CD4-positive, alpha-beta T cell (primary cell): ENCODE measurements at regions not wholly inside any gene's neighbourhood (a gene's known extent, or its start where the extent isn't known, plus 50 kb on each side); places are given as distances from the start of the nearest gene placed in this dataset.

Experiments used
- ATAC-seq: fragments of 200-7000 bp; cut with Tn5 transposase; one replicate; pipeline ENCODE4 v1.10.0; 2022; ENCODE audit warnings: mild to moderate bottlenecking; ENCODE audit not compliant: poor library complexity
- CTCF ChIA-PET: fragments of 350-600 bp; sonication (Branson Sonifier 250); formaldehyde crosslinking; loops from one replicate; lab custom pipeline; 2021; ENCODE audit warnings: antibody characterized with exemption, inconsistent platforms; lab: Charles Lee
- POLR2A ChIA-PET: fragments of 350-600 bp; sonication (Branson Sonifier 250); formaldehyde crosslinking; loops from one replicate; lab custom pipeline; 2021; ENCODE audit warnings: antibody characterized with exemption, inconsistent platforms; lab: Charles Lee
- DNase-seq, 14 experiments: peaks; one replicate each; pipeline ENCODE4 v3.0.0-alpha.2; 2013 to 2020; ENCODE audit warnings: mixed read lengths in 2 of 14
- H3K27ac ChIP-seq, 2 donors: one replicate each; pipeline versions ENCODE4 v1.5.1 to v1.7.0; 2013; ENCODE audit warnings: low read length in 2 of 2, low read depth in 1 of 2, mild to moderate bottlenecking in 1 of 2
- H3K27me3 ChIP-seq, 2 experiments: 1 replicate in 1 of 2; 2 replicates in 1 of 2; pipeline versions ENCODE4 v1.6.1 to v1.7.0; 2013; ENCODE audit warnings: low read length in 2 of 2, control low read depth in 1 of 2, mild to moderate bottlenecking in 1 of 2, moderate library complexity in 1 of 2; ENCODE audit not compliant: insufficient read depth in 2 of 2, control insufficient read depth in 1 of 2
- H3K36me3 ChIP-seq: one replicate; pipeline ENCODE4 v1.6.1; 2013; ENCODE audit warnings: low read length, control low read depth; ENCODE audit not compliant: insufficient read depth
- H3K4me1 ChIP-seq: one replicate; pipeline ENCODE4 v1.6.1; 2013; ENCODE audit warnings: low read length, control low read depth; ENCODE audit not compliant: insufficient read depth
- H3K4me3 ChIP-seq: one replicate; pipeline ENCODE4 v1.5.1; 2013; ENCODE audit warnings: mild to moderate bottlenecking, low read length, moderate library complexity
- H3K9me3 ChIP-seq, 2 experiments: 1 replicate in 1 of 2; 2 replicates in 1 of 2; pipeline versions ENCODE4 v1.6.1 to v1.7.0; 2013; ENCODE audit warnings: low read length in 2 of 2, mild to moderate bottlenecking in 2 of 2, control low read depth in 1 of 2, moderate library complexity in 1 of 2; ENCODE audit not compliant: control insufficient read depth in 1 of 2, insufficient read depth in 1 of 2
- H3K27ac Mint-ChIP-seq: one replicate; pipeline ENCODE4 v1.8.0; 2020; ENCODE audit warnings: mixed read lengths
- H3K27me3 Mint-ChIP-seq: one replicate; pipeline ENCODE4 v1.8.0; 2021; ENCODE audit warnings: mixed read lengths
- H3K36me3 Mint-ChIP-seq: one replicate; pipeline ENCODE4 v1.8.0; 2021; ENCODE audit warnings: low read depth, mixed read lengths
- H3K4me1 Mint-ChIP-seq: one replicate; pipeline ENCODE4 v1.8.0; 2021; ENCODE audit warnings: low read depth, mixed read lengths
- H3K4me3 Mint-ChIP-seq: one replicate; pipeline ENCODE4 v1.8.0; 2020; ENCODE audit warnings: mild to moderate bottlenecking, mixed read lengths
- H3K9me3 Mint-ChIP-seq: one replicate; pipeline ENCODE4 v1.8.0; 2020; ENCODE audit warnings: mixed read lengths
- CTCF ChIP-seq: fragments of 200-600 bp; IDR thresholded peaks from one replicate; pipeline ENCODE4 v1.8.0; 2022; ENCODE audit warnings: antibody characterized with exemption, mild to moderate bottlenecking
- intact Hi-C, 2 experiments: fragments of 100-400 bp; cut with DNase I in 1 of 2; cut with micrococcal nuclease in 1 of 2; formaldehyde crosslinking; loops; one replicate each; pipeline versions ENCODE4 v1.15.1 to v1.9.0; 2023 to 2025; cut with DNase I, micrococcal nuclease

GRCh38 chr1:29884740-29885139 lies 648.4 kb downstream of the PTPRU start:
- Mint-ChIP-seq H3K27ac (no peak overlapping the region), H3K4me3 (no peak overlapping the region), H3K27me3 (peaks cover 15% of the 10 kb centered on the region), H3K4me1 (no peaks in the 10 kb centered on the region), H3K36me3 (no peaks in the 10 kb centered on the region), H3K9me3 (no peaks in the 10 kb centered on the region)
- POLR2A ChIA-PET, result no interaction called here
- intact Hi-C loops, result no loop called here
- H3K4me3 ChIP-seq, result no peak overlapping the region
- no peak for DNase-seq
- TF ChIP-seq CTCF, result no peak
- no peaks in the 10 kb centered on the region for H3K4me1 ChIP-seq
- no peak overlapping the region for H3K27ac ChIP-seq
- H3K27me3 ChIP-seq, result peaks cover 0 to 2% of the 10 kb centered on the region in 2 experiments
- H3K9me3 ChIP-seq, result no peaks in the 10 kb centered on the region
- no peak for ATAC-seq
- no peaks in the 10 kb centered on the region for H3K36me3 ChIP-seq
- CTCF ChIA-PET, result no interaction called here

- DNase-seq (no peak), ATAC-seq (no peak)
- TF ChIP-seq CTCF, result no peak
- no peaks in the 10 kb centered on the region for H3K36me3 Mint-ChIP-seq
- Histone ChIP-seq H3K9me3 (no peaks in the 10 kb centered on the region), H3K27me3 (peaks cover 0 to 2% of the 10 kb centered on the region in 2 experiments), H3K4me3 (no peak overlapping the region), H3K27ac (no peak overlapping the region), H3K4me1 (no peaks in the 10 kb centered on the region), H3K36me3 (no peaks in the 10 kb centered on the region)
- H3K4me1 Mint-ChIP-seq, result no peaks in the 10 kb centered on the region
- peaks cover 12% of the 10 kb centered on the region for H3K27me3 Mint-ChIP-seq
- POLR2A ChIA-PET, result no interaction called here
- CTCF ChIA-PET, result no interaction called here
- H3K4me3 Mint-ChIP-seq, result no peak overlapping the region
- intact Hi-C loops, result no loop called here
- no peak overlapping the region for H3K27ac Mint-ChIP-seq
- no peaks in the 10 kb centered on the region for H3K9me3 Mint-ChIP-seq
These were observed 647.7 kb downstream of the PTPRU start for GRCh38 chr1:29883986-29884385.

DNA sequence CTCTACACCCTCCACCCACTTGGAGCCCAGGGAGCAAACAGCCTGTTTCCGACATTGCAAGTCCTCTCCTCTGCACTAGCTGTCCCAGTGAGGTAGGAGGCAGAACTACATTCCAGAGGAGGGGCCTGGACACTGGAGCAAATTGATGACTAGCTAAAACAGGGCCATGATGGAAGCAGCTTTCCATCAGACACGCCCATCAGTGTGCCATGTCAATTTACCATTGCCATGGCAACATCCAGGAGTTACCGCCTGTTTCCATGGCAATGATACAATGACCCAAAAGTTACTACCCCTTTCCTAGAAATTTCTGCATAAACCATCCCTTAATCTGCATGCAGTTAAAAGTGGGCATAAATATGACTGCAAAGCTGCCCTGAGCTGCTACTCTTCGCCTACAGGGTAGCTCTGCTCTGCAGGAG lies 647.1 kb downstream of the PTPRU start:
- Mint-ChIP-seq H3K4me1 (no peaks in the 10 kb centered on the region), H3K4me3 (no peak overlapping the region), H3K27ac (no peak overlapping the region), H3K27me3 (peaks cover 12% of the 10 kb centered on the region), H3K9me3 (no peaks in the 10 kb centered on the region), H3K36me3 (no peaks in the 10 kb centered on the region)
- Histone ChIP-seq H3K4me1 (no peaks in the 10 kb centered on the region), H3K9me3 (no peaks in the 10 kb centered on the region), H3K27me3 (peaks cover 0 to 2% of the 10 kb centered on the region in 2 experiments), H3K36me3 (no peaks in the 10 kb centered on the region), H3K27ac (no peak overlapping the region), H3K4me3 (no peak overlapping the region)
- no peak for DNase-seq
- no peak for ATAC-seq
- ChIA-PET POLR2A (no interaction called here), CTCF (no interaction called here)
- intact Hi-C loops, result no loop called here
- no peak for TF ChIP-seq CTCF
